ENCODE measurements at regions not wholly inside any gene's neighbourhood (a gene's known extent, or its start where the extent isn't known, plus 50 kb on each side); places are given as distances from the start of the nearest gene placed in this dataset.

DNA sequence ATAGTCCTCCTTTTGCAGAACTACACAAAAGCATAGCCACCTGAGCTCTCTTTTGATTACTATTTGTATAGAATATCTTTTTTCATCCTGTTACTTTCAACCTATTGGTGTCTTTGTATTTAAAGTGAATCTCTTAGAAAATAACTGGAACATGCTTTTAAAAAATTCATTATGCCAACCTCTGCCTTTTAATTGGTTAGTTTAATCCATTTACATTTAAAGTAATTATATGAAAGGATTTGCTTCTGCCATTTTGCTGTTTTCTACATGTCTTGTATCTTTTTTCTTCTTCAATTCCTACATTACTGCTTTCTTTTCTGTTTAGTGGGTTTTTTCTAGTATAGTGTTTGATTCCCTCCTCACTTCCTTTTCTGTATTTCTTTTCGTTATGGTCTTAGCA is 407.5 kb upstream of the ZEB2 start:
- DNase-seq (ENCODE audit: low read depth): no peak
- H3K4me3 ChIP-seq (ENCODE audit: low read depth, low read length): no peak overlapping the region
- TF ChIP-seq, protein P1, sequence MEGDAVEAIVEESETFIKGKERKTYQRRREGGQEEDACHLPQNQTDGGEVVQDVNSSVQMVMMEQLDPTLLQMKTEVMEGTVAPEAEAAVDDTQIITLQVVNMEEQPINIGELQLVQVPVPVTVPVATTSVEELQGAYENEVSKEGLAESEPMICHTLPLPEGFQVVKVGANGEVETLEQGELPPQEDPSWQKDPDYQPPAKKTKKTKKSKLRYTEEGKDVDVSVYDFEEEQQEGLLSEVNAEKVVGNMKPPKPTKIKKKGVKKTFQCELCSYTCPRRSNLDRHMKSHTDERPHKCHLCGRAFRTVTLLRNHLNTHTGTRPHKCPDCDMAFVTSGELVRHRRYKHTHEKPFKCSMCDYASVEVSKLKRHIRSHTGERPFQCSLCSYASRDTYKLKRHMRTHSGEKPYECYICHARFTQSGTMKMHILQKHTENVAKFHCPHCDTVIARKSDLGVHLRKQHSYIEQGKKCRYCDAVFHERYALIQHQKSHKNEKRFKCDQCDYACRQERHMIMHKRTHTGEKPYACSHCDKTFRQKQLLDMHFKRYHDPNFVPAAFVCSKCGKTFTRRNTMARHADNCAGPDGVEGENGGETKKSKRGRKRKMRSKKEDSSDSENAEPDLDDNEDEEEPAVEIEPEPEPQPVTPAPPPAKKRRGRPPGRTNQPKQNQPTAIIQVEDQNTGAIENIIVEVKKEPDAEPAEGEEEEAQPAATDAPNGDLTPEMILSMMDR (IDR thresholded peaks at IDR 0.05; ENCODE audit: control insufficient read depth, extremely low read depth, insufficient read depth): no peak

DNA sequence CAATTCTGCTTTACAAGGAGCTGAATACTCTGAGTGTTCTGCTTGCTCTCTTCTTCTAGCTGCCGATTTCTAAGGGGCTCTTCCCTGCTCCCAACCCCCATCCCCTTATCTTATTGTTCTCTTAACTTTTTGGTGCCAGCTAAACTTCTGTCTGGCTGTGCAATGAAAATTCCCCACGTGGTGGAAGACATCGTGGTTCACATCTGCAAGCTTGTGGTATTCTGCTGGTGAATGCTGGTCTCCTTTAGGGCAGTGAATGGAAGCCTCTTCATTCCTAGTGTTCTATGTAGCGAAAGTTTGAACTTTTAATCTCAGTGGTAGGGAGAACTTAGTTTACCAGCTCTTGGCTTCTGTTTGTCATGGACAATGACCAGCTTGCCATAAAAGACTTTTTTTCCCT is 406.0 kb upstream of the ZEB2 start:
- TF ChIP-seq, protein P1 (IDR thresholded peaks at IDR 0.05; ENCODE audit: control insufficient read depth, extremely low read depth, insufficient read depth): no peak
- H3K4me3 ChIP-seq (ENCODE audit: low read depth, low read length): no peak overlapping the region
- no peak for DNase-seq (ENCODE audit: low read depth)

DNA sequence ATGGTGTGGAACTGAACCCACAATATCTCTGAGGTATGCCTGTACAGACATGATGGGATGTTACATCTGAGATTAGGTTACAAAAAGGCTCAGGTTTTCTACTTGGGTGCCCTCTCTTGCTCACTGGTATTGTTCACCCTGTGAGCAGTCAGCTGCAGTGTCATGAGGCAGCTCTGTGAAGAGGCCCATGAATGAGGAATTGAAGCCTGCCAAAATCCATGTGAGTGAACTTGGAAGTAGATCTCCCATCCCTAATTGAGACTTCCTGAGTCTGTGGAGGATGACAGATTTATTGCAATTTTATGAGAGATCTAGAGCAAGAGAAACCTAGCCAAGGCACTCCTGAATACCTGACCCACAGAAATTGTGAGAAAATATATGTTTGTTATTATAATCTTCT is 404.9 kb upstream of the ZEB2 start:
- DNase-seq (ENCODE audit: low read depth): no peak
- TF ChIP-seq, protein P1 (IDR thresholded peaks at IDR 0.05; ENCODE audit: control insufficient read depth, extremely low read depth, insufficient read depth): no peak
- H3K4me3 ChIP-seq (ENCODE audit: low read depth, low read length): no peak overlapping the region

DNA sequence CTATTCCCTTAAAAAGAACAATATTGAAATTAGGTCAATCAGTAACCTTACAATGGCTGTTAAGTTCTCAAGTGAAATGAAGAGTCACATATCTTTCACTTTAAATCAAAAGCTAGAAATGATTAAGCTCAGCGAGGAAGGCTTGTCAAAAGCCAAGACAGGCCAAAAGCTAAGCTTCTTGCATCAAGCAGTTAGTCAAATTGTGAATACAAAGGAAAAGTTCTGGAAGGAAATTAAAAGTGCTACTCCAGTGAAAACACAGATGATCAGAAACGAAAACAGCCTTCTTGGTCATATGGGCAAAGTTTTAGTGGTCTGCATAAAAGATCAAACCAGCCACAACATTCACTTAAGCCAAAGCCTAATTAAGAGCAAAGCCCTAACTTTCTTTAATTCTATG is 402.6 kb upstream of the ZEB2 start:
- TF ChIP-seq, protein P1 (IDR thresholded peaks at IDR 0.05; ENCODE audit: control insufficient read depth, extremely low read depth, insufficient read depth): no peak
- no peak for DNase-seq (ENCODE audit: low read depth)

DNA sequence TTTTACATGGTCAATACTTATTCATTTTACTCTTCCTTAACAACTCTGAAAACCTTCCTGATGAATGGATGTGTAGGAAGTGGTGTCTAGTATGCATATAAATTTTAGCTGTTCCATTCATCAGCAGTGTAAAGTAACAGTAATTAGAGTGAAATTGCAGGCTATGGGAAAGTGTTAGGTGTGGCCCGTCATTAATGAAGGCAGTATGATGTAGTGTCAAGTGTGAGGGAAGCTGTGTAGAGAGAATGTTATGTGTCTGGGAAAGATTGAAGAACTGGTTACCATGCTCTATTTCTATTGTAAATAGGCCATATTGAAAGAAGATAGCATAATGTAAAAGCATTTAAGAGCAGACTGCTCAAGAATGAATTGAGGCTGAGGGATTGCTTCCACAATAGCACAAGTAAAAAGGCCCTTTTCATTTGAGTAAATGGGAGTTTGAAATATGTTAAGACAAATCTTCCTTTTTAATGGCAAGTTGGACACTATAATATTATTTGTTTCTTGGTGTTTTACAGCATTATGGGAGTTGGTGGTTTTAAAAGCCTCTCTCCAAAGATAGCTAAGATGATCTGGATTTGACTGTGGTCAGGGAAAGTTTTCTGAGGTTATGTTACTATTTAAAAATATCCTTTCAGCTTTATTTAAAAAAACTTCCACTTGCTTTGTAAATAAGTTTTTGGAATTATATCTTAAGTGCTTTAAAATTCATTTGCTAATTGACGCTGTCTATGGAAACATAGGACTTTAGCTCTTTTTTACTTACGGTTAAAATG is 401.0 kb upstream of the ZEB2 start:
- H3K4me3 ChIP-seq (ENCODE audit: low read depth, low read length): no peak overlapping the region
- TF ChIP-seq, protein P1 (IDR thresholded peaks at IDR 0.05; ENCODE audit: control insufficient read depth, extremely low read depth, insufficient read depth): no peak
- no peak for DNase-seq (ENCODE audit: low read depth)

More for the DNA sequence above, 402.6 kb upstream of the ZEB2 start:
- no peak overlapping the region for H3K4me3 ChIP-seq (ENCODE audit: low read depth, low read length)

DNA sequence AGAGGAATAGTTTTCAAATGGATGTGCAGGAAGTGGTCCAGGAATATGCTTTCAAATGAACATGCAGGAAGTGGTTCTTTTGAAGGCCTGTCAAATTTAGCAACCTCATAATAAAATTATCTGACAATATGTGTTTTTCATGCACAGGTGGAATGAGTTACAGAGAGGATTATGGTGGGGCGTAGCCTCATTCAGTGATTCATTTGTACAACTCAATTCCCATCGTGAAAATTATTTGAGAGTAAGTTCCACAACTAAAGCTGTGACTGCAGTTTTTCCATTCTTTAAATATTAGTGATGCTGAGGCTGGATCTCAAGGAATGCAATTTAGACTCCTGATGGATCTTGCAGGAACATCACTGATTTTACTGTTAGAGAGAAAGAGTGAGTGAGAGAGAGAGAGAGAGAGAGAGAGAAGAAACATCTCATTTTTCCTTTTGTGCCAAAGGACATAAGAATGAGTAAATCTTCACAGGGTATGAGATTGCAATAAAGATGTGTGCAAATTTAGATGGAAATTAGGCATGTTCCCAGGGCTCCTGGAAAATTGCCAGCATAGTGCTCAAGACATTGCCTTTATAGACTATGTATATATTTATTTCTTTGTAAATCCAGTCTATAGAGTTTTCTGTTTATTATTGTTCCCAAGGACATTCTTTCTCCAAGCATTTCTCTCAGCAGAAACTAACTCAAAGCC is 394.9 kb upstream of the ZEB2 start:
- TF ChIP-seq, protein P1 (IDR thresholded peaks at IDR 0.05; ENCODE audit: control insufficient read depth, extremely low read depth, insufficient read depth): no peak
- DNase-seq (ENCODE audit: low read depth): no peak
- H3K4me3 ChIP-seq (ENCODE audit: low read depth, low read length): no peak overlapping the region
